Epithelial cell of proximal tubule (primary cell): ENCODE measurements at regions not wholly inside any gene's neighbourhood (a gene's known extent, or its start where the extent isn't known, plus 50 kb on each side); places are given as distances from the start of the nearest gene placed in this dataset.

Source experiments
- DNase-seq: peaks from one replicate; pipeline ENCODE4 v3.0.0-alpha.2; 2011; ENCODE audit warnings: low read depth
- H3K4me3 ChIP-seq: 2 replicates; pipeline ENCODE4 v1.5.1; 2011; ENCODE audit warnings: low read depth, mild to moderate bottlenecking, low read length
- CTCF ChIP-seq: conservative IDR thresholded peaks from 2 replicates; pipeline ENCODE4 v1.5.1; 2012; ENCODE audit warnings: low read depth, mild to moderate bottlenecking, low read length

- DNase-seq, result no peak
- H3K4me3 ChIP-seq, result no peak overlapping the region
- TF ChIP-seq CTCF, result no peak
Observed at GRCh38 chr2:198767694-198768093, 690.0 kb downstream of the SATB2 start.

GRCh38 chr2:198763793-198764192 is 693.9 kb downstream of the SATB2 start:
- no peak for TF ChIP-seq CTCF
- no peak for DNase-seq
- no peak overlapping the region for H3K4me3 ChIP-seq

GRCh38 chr2:198762441-198762840 is 695.3 kb downstream of the SATB2 start:
- DNase-seq, result no peak
- TF ChIP-seq CTCF, result no peak
- no peak overlapping the region for H3K4me3 ChIP-seq

- H3K4me3 ChIP-seq, result no peak overlapping the region
- no peak for DNase-seq
- no peak for TF ChIP-seq CTCF
Observed at GRCh38 chr2:198757069-198757468, 700.7 kb downstream of the SATB2 start.

- DNase-seq, result no peak
- TF ChIP-seq CTCF, result no peak
- no peak overlapping the region for H3K4me3 ChIP-seq
Observed at GRCh38 chr2:198756166-198756565, 701.6 kb downstream of the SATB2 start.

- no peak for TF ChIP-seq CTCF
- no peak overlapping the region for H3K4me3 ChIP-seq
- no peak for DNase-seq
Observed at GRCh38 chr2:198753101-198753500, 704.6 kb downstream of the SATB2 start.

- H3K4me3 ChIP-seq, result no peak overlapping the region
- no peak for DNase-seq
- TF ChIP-seq CTCF, result no peak
Observed at GRCh38 chr2:198749364-198749763, 708.4 kb downstream of the SATB2 start.
